NCI-H510A (cell line): ENCODE measurements at regions not wholly inside any gene's neighbourhood (a gene's known extent, or its start where the extent isn't known, plus 50 kb on each side); places are given as distances from the start of the nearest gene placed in this dataset.
A peak's percentile ranks its signal among the peaks of the same experiment; 100 is the strongest.
"Not testable (repeated sequence)": the region's sequence is repeated elsewhere in the genome, so short reads cannot be mapped to it uniquely, and the experiment has no call there.

Experiments used
- DNase-seq: peaks from one replicate; lab custom pipeline; 2025; lab: John Stamatoyannopoulos, UW

- peak; percentile 11 for DNase-seq
These were observed 71.4 kb upstream of the P3H2 start for GRCh38 chr3:190192087-190192486.

- no peak for DNase-seq
These were observed 67.5 kb upstream of the P3H2 start for GRCh38 chr3:190188197-190188596.

GRCh38 chr3:190183121-190183520, 62.4 kb upstream of the P3H2 start:
- DNase-seq, result no peak

- DNase-seq, result no peak
These were observed 61.8 kb upstream of the P3H2 start for GRCh38 chr3:190182418-190183043.

- DNase-seq, result no peak
These were observed 59.6 kb upstream of the P3H2 start for GRCh38 chr3:190180268-190180667.

GRCh38 chr3:190178779-190179178, 58.1 kb upstream of the P3H2 start:
- DNase-seq, result no peak

GRCh38 chr3:190176933-190177525, 56.3 kb upstream of the P3H2 start:
- not testable (repeated sequence) for DNase-seq

- DNase-seq, result not testable (repeated sequence)
These were observed 55.4 kb upstream of the P3H2 start for GRCh38 chr3:190176106-190176505.

- DNase-seq, result no peak
These were observed 54.8 kb upstream of the P3H2 start for GRCh38 chr3:190175490-190175889.

- DNase-seq, result no peak
These were observed 53.8 kb upstream of the P3H2 start for GRCh38 chr3:190174471-190174870.

GRCh38 chr3:190173426-190173825, 52.7 kb upstream of the P3H2 start:
- no peak for DNase-seq

GRCh38 chr3:190172751-190173150, 52.1 kb upstream of the P3H2 start:
- no peak for DNase-seq
